Parathyroid adenoma (tissue), 2 donors: ENCODE measurements at regions not wholly inside any gene's neighbourhood (a gene's known extent, or its start where the extent isn't known, plus 50 kb on each side); places are given as distances from the start of the nearest gene placed in this dataset.

ENCODE experiments used
- H2AFZ ChIP-seq: fragments of 300-600 bp; sonication (generic); one replicate; pipeline ENCODE4 v1.7.0; 2017; ENCODE audit warnings: antibody characterized with exemption, mild to moderate bottlenecking
- H3K27ac ChIP-seq: fragments of 300-600 bp; sonication (generic); one replicate; pipeline ENCODE4 v1.7.0; 2017
- H3K27me3 ChIP-seq: fragments of 300-600 bp; sonication (generic); one replicate; pipeline ENCODE4 v1.7.0; 2017; ENCODE audit warnings: low read length; ENCODE audit not compliant: control insufficient read depth, insufficient read depth
- H3K36me3 ChIP-seq: fragments of 300-600 bp; sonication (generic); one replicate; pipeline ENCODE4 v1.7.0; 2017; ENCODE audit warnings: low read length; ENCODE audit not compliant: control insufficient read depth, insufficient read depth
- H3K4me1 ChIP-seq: fragments of 300-600 bp; sonication (generic); one replicate; pipeline ENCODE4 v1.7.0; 2017; ENCODE audit warnings: control low read depth
- H3K4me2 ChIP-seq: fragments of 300-600 bp; sonication (generic); one replicate; pipeline ENCODE4 v1.7.0; 2017; ENCODE audit warnings: low read length
- H3K4me3 ChIP-seq: fragments of 300-600 bp; sonication (generic); one replicate; pipeline ENCODE4 v1.7.0; 2017; ENCODE audit warnings: low read depth, low read length
- H3K79me2 ChIP-seq: fragments of 300-600 bp; sonication (generic); one replicate; pipeline ENCODE4 v1.7.0; 2017; ENCODE audit warnings: control low read depth
- H3K9ac ChIP-seq: fragments of 300-600 bp; sonication (generic); one replicate; pipeline ENCODE4 v1.7.0; 2017; ENCODE audit warnings: mild to moderate bottlenecking
- H3K9me3 ChIP-seq: fragments of 300-600 bp; sonication (generic); one replicate; pipeline ENCODE4 v1.7.0; 2017; ENCODE audit warnings: low read length; ENCODE audit not compliant: control insufficient read depth
- TF ChIP-seq, protein P1 (sequence below): fragments of 300-600 bp; sonication (generic); IDR thresholded peaks from one replicate; pipeline ENCODE4 v1.7.0; 2017; ENCODE audit warnings: antibody characterized with exemption, mild to moderate bottlenecking
- donor health status: primary hyperparathyroidism.

- Histone ChIP-seq H3K4me3 (no peak overlapping the region), H3K27me3 (no peaks in the 10 kb centered on the region), H3K4me1 (no peaks in the 10 kb centered on the region), H3K4me2 (no peak overlapping the region), H3K27ac (no peak overlapping the region), H3K79me2 (no peaks in the 10 kb centered on the region), H2AFZ (no peak overlapping the region), H3K9ac (no peak overlapping the region), H3K9me3 (no peaks in the 10 kb centered on the region), H3K36me3 (no peaks in the 10 kb centered on the region)
- TF ChIP-seq, protein P1, sequence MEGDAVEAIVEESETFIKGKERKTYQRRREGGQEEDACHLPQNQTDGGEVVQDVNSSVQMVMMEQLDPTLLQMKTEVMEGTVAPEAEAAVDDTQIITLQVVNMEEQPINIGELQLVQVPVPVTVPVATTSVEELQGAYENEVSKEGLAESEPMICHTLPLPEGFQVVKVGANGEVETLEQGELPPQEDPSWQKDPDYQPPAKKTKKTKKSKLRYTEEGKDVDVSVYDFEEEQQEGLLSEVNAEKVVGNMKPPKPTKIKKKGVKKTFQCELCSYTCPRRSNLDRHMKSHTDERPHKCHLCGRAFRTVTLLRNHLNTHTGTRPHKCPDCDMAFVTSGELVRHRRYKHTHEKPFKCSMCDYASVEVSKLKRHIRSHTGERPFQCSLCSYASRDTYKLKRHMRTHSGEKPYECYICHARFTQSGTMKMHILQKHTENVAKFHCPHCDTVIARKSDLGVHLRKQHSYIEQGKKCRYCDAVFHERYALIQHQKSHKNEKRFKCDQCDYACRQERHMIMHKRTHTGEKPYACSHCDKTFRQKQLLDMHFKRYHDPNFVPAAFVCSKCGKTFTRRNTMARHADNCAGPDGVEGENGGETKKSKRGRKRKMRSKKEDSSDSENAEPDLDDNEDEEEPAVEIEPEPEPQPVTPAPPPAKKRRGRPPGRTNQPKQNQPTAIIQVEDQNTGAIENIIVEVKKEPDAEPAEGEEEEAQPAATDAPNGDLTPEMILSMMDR, result no peak
Measured at GRCh38 chr4:81732980-81733379, 261.3 kb upstream of the RASGEF1B start.

DNA sequence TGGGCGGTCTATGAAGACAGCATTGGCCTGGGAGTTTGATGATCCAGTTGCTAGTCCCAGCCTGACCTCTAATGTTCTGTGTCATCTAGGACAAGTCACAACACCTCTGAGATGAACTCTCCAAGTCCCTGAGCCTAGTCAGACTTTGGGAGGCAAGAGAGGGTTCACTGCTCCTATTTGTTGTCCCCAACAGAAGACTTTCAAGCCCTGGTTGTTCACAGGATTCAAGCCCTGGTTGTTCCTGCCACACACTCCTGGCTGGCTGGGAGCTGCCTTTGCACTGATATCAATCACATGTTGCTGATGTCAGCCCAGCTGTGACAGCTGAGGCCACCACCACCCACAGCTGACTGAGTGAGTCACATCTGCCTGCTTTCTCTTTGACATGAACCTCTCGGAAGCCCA lies 253.2 kb upstream of the RASGEF1B start:
- H3K27ac ChIP-seq, result no peak overlapping the region

DNA sequence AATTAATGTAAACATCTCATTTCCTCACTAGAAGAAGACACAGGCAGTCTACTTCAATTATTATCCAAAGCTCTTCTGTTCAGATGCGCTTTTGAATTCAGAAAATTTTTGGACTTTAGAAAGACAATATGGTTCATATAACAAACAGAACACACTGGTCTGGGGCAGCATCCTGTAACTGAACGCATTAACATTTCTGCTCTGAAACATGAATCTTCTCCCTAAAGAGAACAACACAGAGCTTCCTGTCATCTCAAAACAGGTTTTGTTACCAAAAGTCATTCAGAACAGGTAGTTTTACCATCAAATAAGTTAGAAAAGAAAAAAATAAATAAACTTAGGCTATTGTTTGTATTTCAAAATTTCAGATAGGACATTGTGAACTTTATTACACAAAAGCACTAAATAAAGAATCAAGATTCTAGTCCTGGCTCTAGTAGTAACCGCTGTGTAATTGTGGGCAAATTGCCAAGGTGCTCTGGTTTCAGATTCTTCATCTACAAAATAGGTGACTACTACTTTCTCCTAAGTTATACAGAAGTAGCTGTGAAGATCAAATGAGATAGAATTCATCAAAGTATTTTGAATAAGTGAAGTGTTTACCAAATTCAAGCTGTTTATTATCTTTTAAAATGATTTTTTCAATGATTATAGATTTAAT lies 252.3 kb upstream of the RASGEF1B start:
- no peaks in the 10 kb centered on the region for H3K4me1 ChIP-seq

More for the DNA sequence above, 253.2 kb upstream of the RASGEF1B start:
- H3K4me1 ChIP-seq, result no peaks in the 10 kb centered on the region
- H3K27me3 ChIP-seq, result no peaks in the 10 kb centered on the region
- H3K9me3 ChIP-seq, result no peaks in the 10 kb centered on the region
- no peak overlapping the region for H3K4me3 ChIP-seq
- H3K36me3 ChIP-seq, result no peaks in the 10 kb centered on the region
- H3K4me2 ChIP-seq, result no peak overlapping the region
- peak overlapping the region; percentile 25 for H2AFZ ChIP-seq
- TF ChIP-seq, protein P1, result no peak
- no peak overlapping the region for H3K9ac ChIP-seq
- H3K79me2 ChIP-seq, result no peaks in the 10 kb centered on the region

DNA sequence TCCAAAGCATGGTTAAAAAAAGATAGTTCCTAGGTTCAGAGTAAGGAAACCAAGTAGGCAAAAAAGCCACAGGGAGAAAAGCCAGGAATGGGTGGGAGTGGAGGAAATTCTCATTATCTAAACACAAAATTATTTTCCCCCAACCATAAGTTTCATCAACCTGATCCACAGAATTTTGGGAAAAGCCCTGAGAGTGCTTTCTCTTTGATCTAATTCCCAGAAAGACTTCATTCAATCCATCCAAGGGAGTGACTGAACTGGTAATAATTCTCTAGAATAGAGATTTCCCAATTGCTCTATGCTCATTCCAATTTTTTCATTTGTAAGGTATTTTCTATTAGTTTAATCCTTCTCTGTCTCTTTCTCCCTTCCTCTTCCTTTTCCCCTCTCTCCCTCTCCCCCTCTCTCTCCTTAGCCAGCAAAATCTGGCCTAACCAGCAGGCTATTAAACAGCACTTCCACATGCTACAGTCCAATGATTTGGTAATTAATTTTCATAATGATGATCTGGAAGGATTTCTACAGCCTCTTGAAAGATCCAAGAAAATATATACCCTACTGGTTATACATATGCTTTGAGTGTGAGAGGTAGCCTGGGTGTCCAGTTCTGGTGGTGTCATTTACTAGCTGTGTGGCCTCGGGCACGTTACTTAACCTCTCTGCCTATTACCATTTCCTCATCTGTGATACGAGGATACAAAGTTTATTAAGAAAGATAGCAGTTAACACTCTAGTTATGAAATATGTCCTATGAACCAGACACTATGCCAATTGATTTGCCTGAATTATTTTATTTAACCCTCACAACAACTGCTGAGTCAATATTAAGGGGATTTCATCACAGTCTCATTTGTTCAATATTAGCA lies 251.5 kb upstream of the RASGEF1B start:
- Histone ChIP-seq H3K4me1 (no peaks in the 10 kb centered on the region), H3K9ac (no peak overlapping the region), H3K79me2 (no peaks in the 10 kb centered on the region), H3K4me2 (no peak overlapping the region), H3K27me3 (no peaks in the 10 kb centered on the region), H3K9me3 (no peaks in the 10 kb centered on the region), H3K36me3 (no peaks in the 10 kb centered on the region), H3K27ac (no peak overlapping the region), H2AFZ (no peak overlapping the region), H3K4me3 (no peak overlapping the region)
- TF ChIP-seq, protein P1, result no peak

More for the DNA sequence above, 252.3 kb upstream of the RASGEF1B start:
- Histone ChIP-seq H3K9me3 (no peaks in the 10 kb centered on the region), H3K9ac (no peak overlapping the region), H3K4me2 (no peak overlapping the region), H2AFZ (no peak overlapping the region), H3K36me3 (no peaks in the 10 kb centered on the region), H3K79me2 (no peaks in the 10 kb centered on the region), H3K27me3 (no peaks in the 10 kb centered on the region), H3K27ac (no peak overlapping the region), H3K4me3 (no peak overlapping the region)
- TF ChIP-seq, protein P1, result no peak
